NCI-H774 (cell line): ENCODE measurements at regions not wholly inside any gene's neighbourhood (a gene's known extent, or its start where the extent isn't known, plus 50 kb on each side); places are given as distances from the start of the nearest gene placed in this dataset.
A peak's percentile ranks its signal among the peaks of the same experiment; 100 is the strongest.

Experiments used
- DNase-seq: peaks from one replicate; lab custom pipeline; 2025; lab: John Stamatoyannopoulos, UW

DNA sequence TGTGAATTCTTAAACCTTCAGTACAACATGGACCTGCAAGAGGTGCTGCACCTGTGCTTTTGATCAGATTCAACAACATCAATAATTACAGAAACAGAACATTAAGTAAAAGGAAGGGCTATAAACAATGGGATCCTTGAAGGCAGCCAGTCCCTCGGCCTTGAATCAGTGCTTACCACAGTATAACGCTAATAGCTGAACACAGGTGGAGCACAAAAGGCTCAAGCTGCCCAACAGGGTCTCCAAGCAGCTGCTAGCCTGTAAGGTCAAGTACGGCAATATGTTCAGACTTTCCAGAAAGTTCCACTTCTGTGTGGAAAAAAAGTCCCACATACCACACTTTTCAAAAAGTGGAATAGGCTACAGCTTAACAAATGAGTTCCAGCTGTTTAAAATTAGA is 61.9 kb upstream of the ITGA1 start:
- DNase-seq, result peak; percentile 80

DNA sequence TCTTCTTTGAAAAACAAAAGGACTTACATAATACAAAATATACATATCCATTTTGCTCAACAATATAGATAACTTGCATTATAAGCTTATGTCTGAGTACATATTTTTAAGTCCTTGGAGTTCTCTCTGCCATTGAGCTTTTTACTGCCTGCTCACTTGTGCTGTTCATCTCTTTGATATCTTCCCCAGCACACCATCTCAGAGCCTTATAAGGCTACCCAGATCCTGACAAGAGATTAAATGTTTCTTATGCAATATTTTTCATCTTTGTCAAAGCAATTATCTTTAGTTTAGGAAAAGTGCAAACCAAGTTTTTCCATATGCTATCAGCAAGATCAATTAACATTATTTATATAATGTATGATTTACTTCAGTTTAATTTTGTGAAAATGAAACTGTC is 60.7 kb upstream of the ITGA1 start:
- no peak for DNase-seq

DNA sequence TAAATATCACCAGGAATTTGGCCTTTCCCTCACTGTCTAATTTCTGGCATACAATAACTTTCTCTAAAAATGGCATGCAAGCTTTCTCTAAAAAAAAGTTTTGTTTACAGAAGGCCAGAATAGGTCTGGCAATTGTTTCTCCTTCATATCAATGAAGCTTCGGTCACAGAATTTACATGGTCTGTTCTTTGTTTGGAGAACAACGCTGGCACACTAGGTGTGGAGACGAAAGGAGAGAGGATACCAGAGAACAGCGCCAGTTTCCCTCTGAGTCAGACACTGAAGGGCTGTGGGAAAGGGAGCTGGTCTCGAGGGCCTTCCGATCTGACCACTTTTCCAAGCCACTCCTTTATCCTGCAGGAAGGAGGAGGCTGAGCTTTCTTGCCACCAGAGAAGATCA is 60.1 kb upstream of the ITGA1 start:
- DNase-seq, result no peak

DNA sequence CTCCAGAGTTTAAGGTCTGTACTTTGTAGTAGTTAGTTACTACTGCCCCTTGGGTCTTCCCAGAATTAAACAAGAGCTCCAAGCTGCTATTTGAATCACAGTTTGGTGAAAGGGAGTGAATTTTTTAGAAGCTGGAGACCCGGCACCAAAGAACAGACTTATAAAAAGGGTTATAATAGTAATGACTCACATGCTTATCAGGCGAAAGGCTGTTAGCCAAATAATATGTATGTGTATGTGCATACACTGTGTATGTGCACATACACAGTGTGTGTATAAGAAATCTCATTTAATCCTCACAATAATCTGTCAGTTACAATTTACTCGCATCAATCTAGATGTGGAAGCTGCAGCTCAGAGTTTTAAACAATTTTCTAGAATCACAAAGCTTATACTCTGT is 59.5 kb upstream of the ITGA1 start:
- no peak for DNase-seq

DNA sequence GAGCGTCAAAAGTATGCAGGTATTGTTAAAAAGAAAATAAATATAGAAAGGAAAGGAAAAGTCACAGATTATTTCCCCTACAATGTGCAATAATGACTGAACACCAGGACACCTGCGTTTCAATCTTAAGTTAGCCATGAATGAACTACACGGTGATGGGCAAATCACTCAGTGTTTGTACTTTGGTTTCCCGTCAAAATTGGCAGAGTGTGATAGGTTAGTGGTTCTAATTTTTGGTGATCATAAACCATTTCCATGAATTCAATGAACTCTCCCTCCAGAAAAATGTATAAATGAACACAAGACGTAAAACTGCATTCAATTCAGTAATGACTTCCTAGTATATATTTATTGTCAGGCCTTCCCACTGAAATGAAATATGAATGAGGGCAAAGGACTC is 59.0 kb upstream of the ITGA1 start:
- DNase-seq, result no peak

DNA sequence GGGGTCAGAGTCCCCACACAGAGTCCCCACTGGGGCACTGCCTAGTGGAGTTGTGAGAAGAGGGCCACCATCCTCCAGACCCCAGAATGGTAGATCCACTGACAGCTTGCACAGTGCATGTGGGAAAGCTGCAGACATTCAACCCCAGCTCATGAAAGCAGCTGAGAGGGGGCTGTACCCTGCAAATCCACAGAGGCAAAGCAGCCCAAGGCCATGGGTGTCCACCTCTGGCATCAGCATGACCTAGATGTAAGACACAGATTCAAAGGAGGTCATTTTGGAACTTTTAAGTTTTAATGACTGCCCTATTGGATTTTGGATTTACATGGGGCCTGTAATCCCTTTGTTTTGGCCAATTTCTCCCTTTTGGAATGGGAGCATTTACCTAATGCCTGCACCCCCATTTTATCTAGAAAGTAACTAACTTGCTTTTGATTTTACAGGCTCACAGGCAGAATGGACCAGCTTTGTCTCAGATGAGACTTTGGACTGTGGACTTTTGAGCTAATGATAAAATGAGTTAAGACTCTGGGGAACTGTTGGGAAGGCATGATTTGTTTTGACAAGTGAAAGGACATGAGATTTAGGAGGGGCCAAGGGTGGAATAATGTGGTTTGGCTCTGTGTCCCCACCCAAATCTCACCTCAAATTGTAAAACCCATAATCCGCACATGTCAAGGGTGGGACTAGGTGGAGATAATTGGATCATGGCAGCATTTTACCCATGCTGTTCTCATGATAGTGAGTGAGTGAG is 56.3 kb upstream of the ITGA1 start:
- no peak for DNase-seq

DNA sequence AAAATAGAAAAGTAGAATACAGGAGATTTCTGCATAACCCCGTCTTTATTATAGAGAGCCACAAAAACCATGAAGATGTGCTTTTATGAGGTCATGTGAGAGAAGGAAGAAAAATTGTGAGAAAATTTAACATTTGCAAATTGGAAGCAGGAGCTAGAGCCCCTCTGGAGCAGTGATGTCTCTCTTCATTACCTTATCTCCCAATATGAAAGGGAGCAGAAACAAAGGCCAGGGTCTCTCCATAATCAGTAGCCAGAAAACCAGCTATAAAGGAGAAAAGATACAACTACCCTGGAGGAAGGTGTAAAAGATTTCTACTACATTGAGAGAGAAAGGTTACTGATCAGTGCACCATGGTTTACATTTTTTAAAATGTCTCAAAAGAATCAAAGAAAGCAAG is 53.2 kb upstream of the ITGA1 start:
- DNase-seq, result no peak

DNA sequence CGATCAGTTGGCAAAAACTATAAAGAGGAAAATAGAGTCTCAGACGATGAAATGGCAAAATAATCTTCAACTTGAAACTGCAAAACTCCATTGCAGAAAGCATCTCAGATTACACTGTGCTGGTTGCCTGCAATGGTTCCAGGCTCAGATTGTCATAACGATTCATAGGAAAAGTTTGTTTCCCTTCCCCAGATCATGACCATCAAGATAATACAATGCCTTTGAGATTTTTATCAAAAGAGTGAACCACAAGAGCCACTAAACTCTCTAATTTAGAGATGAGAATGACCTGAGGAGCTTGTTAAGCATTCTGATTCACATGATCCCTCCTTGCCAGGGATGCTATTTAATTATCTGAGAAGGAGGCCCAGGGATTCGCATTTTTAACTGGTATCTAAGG is 52.6 kb upstream of the ITGA1 start:
- no peak for DNase-seq
